Neural cell (in vitro differentiated cells): ENCODE measurements at regions not wholly inside any gene's neighbourhood (a gene's known extent, or its start where the extent isn't known, plus 50 kb on each side); places are given as distances from the start of the nearest gene placed in this dataset.

ENCODE experiments used
- H2AFZ ChIP-seq: fragments of 200-600, 300-800 bp; sonication (generic), shearing (Covaris generic); 2 replicates; pipeline ENCODE4 v1.6.0; 2014; ENCODE audit warnings: low read depth, mild to moderate bottlenecking, antibody characterized with exemption, low read length, moderate library complexity
- H3F3A ChIP-seq: fragments of 200-600 bp; shearing (Covaris generic); 2 replicates; pipeline ENCODE4 v1.6.1; 2016; ENCODE audit warnings: mild to moderate bottlenecking, moderate library complexity, mixed read lengths, antibody characterized with exemption, low read length; ENCODE audit not compliant: insufficient read depth, poor library complexity, severe bottlenecking
- H3K27ac ChIP-seq: fragments of 200-600, 300-800 bp; sonication (generic), shearing (Covaris generic); 2 replicates; pipeline ENCODE4 v1.5.1; 2014; ENCODE audit warnings: mild to moderate bottlenecking, low read length, moderate library complexity
- H3K27me3 ChIP-seq: fragments of 300-800, 200-600 bp; sonication (generic), shearing (Covaris generic); 2 replicates; pipeline ENCODE4 v1.6.0; 2014; ENCODE audit warnings: mild to moderate bottlenecking, low read depth, low read length, moderate library complexity; ENCODE audit not compliant: insufficient read depth
- H3K36me3 ChIP-seq: fragments of 300-800, 200-600 bp; sonication (generic), shearing (Covaris generic); 2 replicates; pipeline ENCODE4 v1.5.1; 2014; ENCODE audit warnings: mild to moderate bottlenecking, antibody characterized with exemption, low read length, moderate library complexity; ENCODE audit not compliant: insufficient read depth
- H3K4me2 ChIP-seq: fragments of 300-800, 200-600 bp; sonication (generic), shearing (Covaris generic); 2 replicates; pipeline ENCODE4 v1.6.0; 2014; ENCODE audit warnings: mild to moderate bottlenecking, low read length
- H3K4me3 ChIP-seq: fragments of 300-800, 200-600 bp; sonication (generic), shearing (Covaris generic); 2 replicates; pipeline ENCODE4 v1.5.1; 2014; ENCODE audit warnings: mild to moderate bottlenecking, low read length, moderate library complexity
- H3K79me2 ChIP-seq: fragments of 200-600 bp; shearing (Covaris generic); replicated peaks from 2 replicates; pipeline ENCODE4 v1.6.0; 2014; ENCODE audit warnings: mild to moderate bottlenecking, low read length, moderate library complexity; ENCODE audit not compliant: insufficient read depth
- H3K9ac ChIP-seq: fragments of 300-800, 200-600 bp; sonication (generic), shearing (Covaris generic); 2 replicates; pipeline ENCODE4 v1.6.1; 2016; ENCODE audit warnings: mild to moderate bottlenecking, low read length, mixed read lengths
- H3K9me2 ChIP-seq: fragments of 200-600 bp; shearing (Covaris generic); 2 replicates; pipeline ENCODE4 v1.6.1; 2016; ENCODE audit warnings: mild to moderate bottlenecking, low read length, mixed read lengths; ENCODE audit not compliant: insufficient read depth
- H3K9me3 ChIP-seq: fragments of 200-600, 300-800 bp; sonication (generic), shearing (Covaris generic); 2 replicates; pipeline ENCODE4 v1.6.1; 2016; ENCODE audit warnings: mild to moderate bottlenecking, mixed run types, low read length, moderate library complexity, mixed read lengths
- H4K20me1 ChIP-seq: fragments of 200-600 bp; shearing (Covaris generic); 2 replicates; pipeline ENCODE4 v1.6.1; 2016; ENCODE audit warnings: mild to moderate bottlenecking, mixed run types; ENCODE audit not compliant: insufficient read depth
- EP300 ChIP-seq: fragments of 450-650 bp; conservative IDR thresholded peaks from 2 replicates; pipeline ENCODE4 v1.6.1; 2014; ENCODE audit warnings: antibody characterized with exemption, mild to moderate bottlenecking, moderate library complexity; ENCODE audit not compliant: poor library complexity, severe bottlenecking
- EZH2 ChIP-seq: fragments of 200-600, 300-800 bp; shearing (Covaris generic), sonication (generic); IDR thresholded peaks from 2 replicates; pipeline ENCODE4 v1.6.1; 2014; ENCODE audit warnings: antibody characterized with exemption, low read length, borderline replicate concordance, mild to moderate bottlenecking; ENCODE audit not compliant: insufficient read depth, poor library complexity, severe bottlenecking
- MXI1 ChIP-seq: fragments of 450-650 bp; conservative IDR thresholded peaks from 2 replicates; pipeline ENCODE4 v1.6.1; 2014; ENCODE audit warnings: antibody characterized with exemption, mild to moderate bottlenecking; ENCODE audit not compliant: poor library complexity, severe bottlenecking
- POLR2AphosphoS5 ChIP-seq: IDR thresholded peaks from 2 replicates; pipeline ENCODE4 v1.6.1; 2012
- RAD21 ChIP-seq: fragments of 450-650 bp; conservative IDR thresholded peaks from 2 replicates; pipeline ENCODE4 v1.6.1; 2014; ENCODE audit warnings: antibody characterized with exemption, mild to moderate bottlenecking, moderate library complexity
- SMC3 ChIP-seq: fragments of 450-650 bp; conservative IDR thresholded peaks from 2 replicates; pipeline ENCODE4 v1.6.1; 2014; ENCODE audit warnings: antibody characterized with exemption, mild to moderate bottlenecking, moderate library complexity; ENCODE audit not compliant: poor library complexity
- TAF1 ChIP-seq: IDR thresholded peaks from 2 replicates; pipeline ENCODE4 v1.6.1; 2012; ENCODE audit warnings: low read depth
- TF ChIP-seq, protein P1 (sequence below): IDR thresholded peaks from 2 replicates; pipeline ENCODE4 v1.6.1; 2012; ENCODE audit warnings: borderline replicate concordance
- TF ChIP-seq, protein P2 (sequence below): fragments of 450-650 bp; IDR thresholded peaks from 2 replicates; pipeline ENCODE4 v1.5.1; 2014; ENCODE audit warnings: antibody characterized with exemption, mild to moderate bottlenecking, moderate library complexity; ENCODE audit not compliant: poor library complexity, severe bottlenecking

DNA sequence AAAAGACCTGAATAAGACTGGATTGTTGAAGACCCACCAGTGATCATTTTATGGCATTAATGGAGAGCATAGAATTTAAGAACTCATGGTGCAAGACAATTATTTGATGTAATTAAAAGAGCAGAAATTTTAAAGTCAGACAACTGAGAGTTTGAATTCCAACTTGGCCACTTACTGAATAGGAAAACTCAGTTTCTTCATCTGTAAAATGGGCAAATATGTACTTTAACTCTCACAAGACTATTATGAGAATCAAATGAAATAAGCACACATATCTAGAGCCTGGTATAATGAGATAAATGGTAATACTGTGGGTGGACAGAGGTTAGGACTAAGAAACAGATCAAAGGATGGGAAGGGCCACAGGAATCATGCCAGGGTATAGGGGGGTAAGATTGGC is 88.0 kb downstream of the SOX9 start:
- no peaks in the 10 kb centered on the region for H3K36me3 ChIP-seq
- peaks cover 3% of the 10 kb centered on the region for H3F3A ChIP-seq
- TF ChIP-seq MXI1 (no peak), POLR2AphosphoS5 (no peak), EP300 (no peak), RAD21 (no peak), TAF1 (no peak)
- H3K9me2 ChIP-seq: no peaks in the 10 kb centered on the region
- no peak overlapping the region for H3K27ac ChIP-seq
- H3K9ac ChIP-seq: no peak overlapping the region
- H3K9me3 ChIP-seq: no peaks in the 10 kb centered on the region
- no peaks in the 10 kb centered on the region for H4K20me1 ChIP-seq
- H3K4me3 ChIP-seq: no peak overlapping the region
- no peaks in the 10 kb centered on the region for H3K27me3 ChIP-seq
- no peak overlapping the region for H3K4me2 ChIP-seq
- no peaks in the 10 kb centered on the region for H3K79me2 ChIP-seq
- H2AFZ ChIP-seq: no peak overlapping the region

DNA sequence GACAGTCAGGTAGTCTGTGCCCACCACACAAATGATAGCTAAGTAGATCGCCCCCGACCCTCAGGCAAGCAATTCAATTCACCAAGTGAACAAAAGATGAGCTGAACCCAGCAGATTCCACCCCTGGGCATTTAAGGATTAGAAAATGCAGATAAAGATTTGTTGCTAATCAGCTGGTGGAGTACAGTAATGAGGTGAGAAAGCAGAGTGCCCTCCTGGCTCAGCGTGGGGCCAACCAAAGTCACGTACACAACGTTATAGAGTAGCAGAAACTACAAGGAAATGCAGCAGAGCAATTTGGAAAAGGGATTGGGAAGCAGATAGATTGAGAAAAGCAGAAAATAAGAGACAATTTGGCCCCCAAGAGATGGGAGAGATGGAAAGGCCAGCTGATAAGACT is 91.2 kb downstream of the SOX9 start:
- H3K9me2 ChIP-seq: no peaks in the 10 kb centered on the region
- H4K20me1 ChIP-seq: no peaks in the 10 kb centered on the region
- H3K9ac ChIP-seq: no peak overlapping the region
- no peaks in the 10 kb centered on the region for H3F3A ChIP-seq
- H3K4me3 ChIP-seq: no peak overlapping the region
- H3K36me3 ChIP-seq: no peaks in the 10 kb centered on the region
- H3K79me2 ChIP-seq: no peaks in the 10 kb centered on the region
- no peak overlapping the region for H2AFZ ChIP-seq
- H3K4me2 ChIP-seq: no peak overlapping the region
- H3K27me3 ChIP-seq: no peaks in the 10 kb centered on the region
- H3K27ac ChIP-seq: no peak overlapping the region
- H3K9me3 ChIP-seq: no peaks in the 10 kb centered on the region
- no peak for TF ChIP-seq SMC3
- TF ChIP-seq, protein P1, sequence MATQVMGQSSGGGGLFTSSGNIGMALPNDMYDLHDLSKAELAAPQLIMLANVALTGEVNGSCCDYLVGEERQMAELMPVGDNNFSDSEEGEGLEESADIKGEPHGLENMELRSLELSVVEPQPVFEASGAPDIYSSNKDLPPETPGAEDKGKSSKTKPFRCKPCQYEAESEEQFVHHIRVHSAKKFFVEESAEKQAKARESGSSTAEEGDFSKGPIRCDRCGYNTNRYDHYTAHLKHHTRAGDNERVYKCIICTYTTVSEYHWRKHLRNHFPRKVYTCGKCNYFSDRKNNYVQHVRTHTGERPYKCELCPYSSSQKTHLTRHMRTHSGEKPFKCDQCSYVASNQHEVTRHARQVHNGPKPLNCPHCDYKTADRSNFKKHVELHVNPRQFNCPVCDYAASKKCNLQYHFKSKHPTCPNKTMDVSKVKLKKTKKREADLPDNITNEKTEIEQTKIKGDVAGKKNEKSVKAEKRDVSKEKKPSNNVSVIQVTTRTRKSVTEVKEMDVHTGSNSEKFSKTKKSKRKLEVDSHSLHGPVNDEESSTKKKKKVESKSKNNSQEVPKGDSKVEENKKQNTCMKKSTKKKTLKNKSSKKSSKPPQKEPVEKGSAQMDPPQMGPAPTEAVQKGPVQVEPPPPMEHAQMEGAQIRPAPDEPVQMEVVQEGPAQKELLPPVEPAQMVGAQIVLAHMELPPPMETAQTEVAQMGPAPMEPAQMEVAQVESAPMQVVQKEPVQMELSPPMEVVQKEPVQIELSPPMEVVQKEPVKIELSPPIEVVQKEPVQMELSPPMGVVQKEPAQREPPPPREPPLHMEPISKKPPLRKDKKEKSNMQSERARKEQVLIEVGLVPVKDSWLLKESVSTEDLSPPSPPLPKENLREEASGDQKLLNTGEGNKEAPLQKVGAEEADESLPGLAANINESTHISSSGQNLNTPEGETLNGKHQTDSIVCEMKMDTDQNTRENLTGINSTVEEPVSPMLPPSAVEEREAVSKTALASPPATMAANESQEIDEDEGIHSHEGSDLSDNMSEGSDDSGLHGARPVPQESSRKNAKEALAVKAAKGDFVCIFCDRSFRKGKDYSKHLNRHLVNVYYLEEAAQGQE: no peak
- TF ChIP-seq EZH2: no peak
- no peak for TF ChIP-seq TAF1
- TF ChIP-seq POLR2AphosphoS5: no peak
- TF ChIP-seq, protein P2, sequence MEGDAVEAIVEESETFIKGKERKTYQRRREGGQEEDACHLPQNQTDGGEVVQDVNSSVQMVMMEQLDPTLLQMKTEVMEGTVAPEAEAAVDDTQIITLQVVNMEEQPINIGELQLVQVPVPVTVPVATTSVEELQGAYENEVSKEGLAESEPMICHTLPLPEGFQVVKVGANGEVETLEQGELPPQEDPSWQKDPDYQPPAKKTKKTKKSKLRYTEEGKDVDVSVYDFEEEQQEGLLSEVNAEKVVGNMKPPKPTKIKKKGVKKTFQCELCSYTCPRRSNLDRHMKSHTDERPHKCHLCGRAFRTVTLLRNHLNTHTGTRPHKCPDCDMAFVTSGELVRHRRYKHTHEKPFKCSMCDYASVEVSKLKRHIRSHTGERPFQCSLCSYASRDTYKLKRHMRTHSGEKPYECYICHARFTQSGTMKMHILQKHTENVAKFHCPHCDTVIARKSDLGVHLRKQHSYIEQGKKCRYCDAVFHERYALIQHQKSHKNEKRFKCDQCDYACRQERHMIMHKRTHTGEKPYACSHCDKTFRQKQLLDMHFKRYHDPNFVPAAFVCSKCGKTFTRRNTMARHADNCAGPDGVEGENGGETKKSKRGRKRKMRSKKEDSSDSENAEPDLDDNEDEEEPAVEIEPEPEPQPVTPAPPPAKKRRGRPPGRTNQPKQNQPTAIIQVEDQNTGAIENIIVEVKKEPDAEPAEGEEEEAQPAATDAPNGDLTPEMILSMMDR: no peak
- no peak for TF ChIP-seq RAD21
- no peak for TF ChIP-seq EP300
- TF ChIP-seq MXI1: no peak

DNA sequence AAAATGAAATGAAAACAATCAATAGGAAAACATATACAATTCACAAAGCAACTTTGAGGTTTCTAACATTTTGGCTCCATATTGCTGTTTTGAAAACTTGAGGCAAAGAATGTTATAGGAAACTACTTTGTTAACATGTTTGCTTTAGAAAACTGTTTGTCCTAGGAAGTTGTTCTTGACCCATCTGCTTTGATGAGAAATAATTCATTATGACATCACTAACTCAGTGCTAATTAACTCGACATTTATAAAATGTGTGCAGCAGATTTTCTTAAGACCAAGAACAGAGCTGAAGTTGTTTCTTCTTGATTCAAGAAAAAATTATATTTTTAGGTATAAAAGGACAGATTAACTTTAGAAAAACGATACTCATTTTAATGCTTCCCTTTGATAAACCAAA is 94.7 kb downstream of the SOX9 start:
- no peak overlapping the region for H3K4me3 ChIP-seq
- no peak overlapping the region for H3K9ac ChIP-seq
- no peaks in the 10 kb centered on the region for H3K9me2 ChIP-seq
- peaks cover 7% of the 10 kb centered on the region for H3K27me3 ChIP-seq
- H3K9me3 ChIP-seq: no peaks in the 10 kb centered on the region
- TF ChIP-seq RAD21 (no peak), MXI1 (no peak), EP300 (no peak), POLR2AphosphoS5 (no peak), EZH2 (no peak), TAF1 (no peak), SMC3 (no peak)
- TF ChIP-seq, protein P2: no peak
- TF ChIP-seq, protein P1: no peak
- H3K27ac ChIP-seq: no peak overlapping the region
- no peaks in the 10 kb centered on the region for H3K79me2 ChIP-seq
- no peak overlapping the region for H3K4me2 ChIP-seq
- no peaks in the 10 kb centered on the region for H3F3A ChIP-seq
- no peak overlapping the region for H2AFZ ChIP-seq
- no peaks in the 10 kb centered on the region for H3K36me3 ChIP-seq
- H4K20me1 ChIP-seq: no peaks in the 10 kb centered on the region
